Activated T-helper 1 cell treated with anti-CD3 and anti-CD28 coated beads, Interleukin-12 subunit alpha, Interleukin-12 subunit beta, Interleukin-2, Interleukin-4 antibody, amounts not matched to agents 30 ng/mL and 10 ng/mL and 1 ng/mL, durations not matched to agents 14 hours and 24 hours and 36 hours (primary cell): ENCODE measurements at regions not wholly inside any gene's neighbourhood (a gene's known extent, or its start where the extent isn't known, plus 50 kb on each side); places are given as distances from the start of the nearest gene placed in this dataset.
"Not testable (repeated sequence)": the region's sequence is repeated elsewhere in the genome, so short reads cannot be mapped to it uniquely, and the experiment has no call there.

Source experiments
- DNase-seq: peaks from one replicate; pipeline ENCODE4 v3.0.0; 2021; ENCODE audit warnings: low spot score
- H3K27ac Mint-ChIP-seq: one replicate; pipeline ENCODE4 v1.8.0; 2021; ENCODE audit warnings: mild to moderate bottlenecking, mixed read lengths
- H3K27me3 Mint-ChIP-seq: one replicate; pipeline ENCODE4 v1.8.0; 2022; ENCODE audit warnings: mild to moderate bottlenecking, moderate library complexity, mixed read lengths; ENCODE audit not compliant: insufficient read depth
- H3K36me3 Mint-ChIP-seq: one replicate; pipeline ENCODE4 v1.8.0; 2021; ENCODE audit warnings: low read depth, mixed read lengths
- H3K4me1 Mint-ChIP-seq: one replicate; pipeline ENCODE4 v1.8.0; 2021; ENCODE audit warnings: low read depth, mixed read lengths
- H3K4me3 Mint-ChIP-seq: one replicate; pipeline ENCODE4 v1.8.0; 2021; ENCODE audit warnings: mild to moderate bottlenecking, moderate library complexity, mixed read lengths
- H3K9me3 Mint-ChIP-seq: one replicate; pipeline ENCODE4 v1.8.0; 2021; ENCODE audit warnings: mixed read lengths
- intact Hi-C: fragments of 100-400 bp; cut with micrococcal nuclease; formaldehyde crosslinking; loops from one replicate; pipeline ENCODE4 v1.15.1; 2024

DNA sequence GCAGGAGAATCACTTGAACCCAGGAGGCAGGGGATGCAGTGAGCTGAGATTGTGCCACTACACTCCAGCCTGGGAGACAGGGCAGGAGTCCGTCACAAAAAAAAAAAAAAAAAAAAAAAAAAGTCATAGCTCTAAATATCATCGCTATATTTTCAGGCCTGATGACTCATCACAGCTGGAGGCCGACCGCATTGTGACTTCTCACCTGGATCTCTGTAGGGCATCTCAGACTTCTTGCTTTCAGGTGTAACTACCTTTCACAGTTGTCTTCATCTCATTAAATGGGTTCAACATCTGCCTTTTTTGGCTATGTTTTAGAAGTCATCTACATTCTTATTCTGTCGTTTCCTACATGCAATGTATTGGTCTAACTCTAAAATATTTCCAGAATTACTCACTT, 353.1 kb upstream of the MON1B start:
- Mint-ChIP-seq H3K27me3 (no peaks in the 10 kb centered on the region), H3K4me3 (no peak overlapping the region), H3K36me3 (no peaks in the 10 kb centered on the region), H3K4me1 (no peaks in the 10 kb centered on the region), H3K27ac (no peak overlapping the region), H3K9me3 (peaks cover 5% of the 10 kb centered on the region)
- DNase-seq, result no peak
- intact Hi-C loops, result no loop called here

DNA sequence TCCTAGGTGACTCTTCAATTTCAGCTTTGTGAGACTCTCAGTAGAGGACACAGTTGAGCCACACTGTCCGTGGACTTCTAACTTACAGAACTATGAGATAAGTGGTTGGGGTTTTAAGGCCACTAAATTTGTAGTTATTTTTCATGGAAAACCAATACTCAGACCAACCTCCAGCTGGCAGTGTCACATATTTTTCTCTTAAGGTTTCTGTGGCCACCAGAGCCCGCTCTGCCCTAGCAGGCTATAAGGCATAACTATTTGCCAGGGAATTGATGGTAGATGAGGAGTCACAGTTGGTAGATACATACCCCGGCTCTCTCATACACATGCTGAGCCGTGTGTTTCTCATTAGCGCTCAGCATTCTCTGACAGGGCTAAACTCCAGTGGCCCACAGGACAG, 336.8 kb upstream of the MON1B start:
- no peaks in the 10 kb centered on the region for H3K4me1 Mint-ChIP-seq
- intact Hi-C loops, result no loop called here
- no peaks in the 10 kb centered on the region for H3K36me3 Mint-ChIP-seq
- H3K27me3 Mint-ChIP-seq, result no peaks in the 10 kb centered on the region
- H3K4me3 Mint-ChIP-seq, result no peak overlapping the region
- H3K27ac Mint-ChIP-seq, result no peak overlapping the region
- peaks cover 5% of the 10 kb centered on the region for H3K9me3 Mint-ChIP-seq
- DNase-seq, result no peak

DNA sequence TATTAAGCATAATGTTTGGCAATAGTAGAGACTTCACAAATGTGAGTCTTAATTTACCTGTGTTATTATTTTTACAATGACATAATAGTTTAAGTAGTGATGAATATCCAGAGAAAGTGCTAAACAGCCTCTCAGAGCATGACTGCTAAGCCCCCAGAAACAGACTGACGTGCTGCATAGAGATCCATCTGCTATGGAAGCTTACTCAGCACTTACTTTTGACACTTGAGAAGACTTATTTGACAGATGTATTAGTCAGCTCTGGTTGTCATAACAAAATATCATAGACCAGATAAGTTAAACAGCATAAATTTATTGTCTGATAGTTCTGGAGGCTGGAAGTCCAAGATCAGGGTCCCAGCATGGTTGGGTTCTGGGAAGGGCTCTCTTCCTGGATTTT, 334.9 kb upstream of the MON1B start:
- Mint-ChIP-seq H3K9me3 (no peaks in the 10 kb centered on the region), H3K27ac (no peak overlapping the region), H3K4me3 (no peak overlapping the region), H3K4me1 (no peaks in the 10 kb centered on the region), H3K27me3 (no peaks in the 10 kb centered on the region), H3K36me3 (no peaks in the 10 kb centered on the region)
- DNase-seq, result no peak
- intact Hi-C loops, result no loop called here

DNA sequence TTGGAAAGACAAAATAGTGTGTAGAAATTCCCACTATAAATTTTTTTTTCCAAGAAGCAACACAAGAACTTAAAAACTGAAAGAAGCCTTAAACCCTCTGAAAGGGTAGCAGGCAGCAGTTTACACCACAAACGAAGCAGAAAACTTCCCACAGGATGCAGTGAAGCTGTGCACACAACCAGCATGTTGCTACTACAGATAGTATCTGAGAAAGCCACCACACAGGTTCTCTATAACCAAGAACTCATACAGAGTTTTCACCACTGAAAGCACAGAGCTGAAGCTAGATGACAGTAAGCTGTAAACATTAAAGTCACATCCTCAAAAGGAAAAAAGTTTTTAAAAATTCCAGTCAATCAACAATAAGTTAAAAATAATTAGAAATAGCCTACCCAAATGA, 333.6 kb upstream of the MON1B start:
- intact Hi-C loops, result no loop called here
- Mint-ChIP-seq H3K27ac (no peak overlapping the region), H3K9me3 (no peaks in the 10 kb centered on the region), H3K27me3 (no peaks in the 10 kb centered on the region), H3K4me1 (no peaks in the 10 kb centered on the region), H3K4me3 (no peak overlapping the region), H3K36me3 (no peaks in the 10 kb centered on the region)
- no peak for DNase-seq

DNA sequence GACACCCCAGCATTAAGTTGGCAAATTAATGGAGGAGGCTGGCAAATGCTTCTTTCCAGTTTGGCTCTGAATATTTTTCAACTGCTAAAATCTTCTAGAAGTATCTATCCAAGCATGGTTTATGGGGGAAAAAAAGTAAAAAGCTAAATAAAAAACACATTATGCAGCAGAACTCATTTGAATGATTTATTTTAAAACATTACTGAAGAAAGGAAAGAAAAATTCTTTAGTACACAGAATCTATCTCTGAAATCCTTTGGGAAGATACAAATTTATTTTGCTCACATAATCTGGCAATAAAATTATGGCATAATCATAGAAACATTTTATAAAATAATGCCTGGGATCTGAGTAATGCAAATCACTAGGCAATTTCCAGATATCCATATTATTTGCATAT, 328.1 kb upstream of the MON1B start:
- no peak for DNase-seq
- H3K4me3 Mint-ChIP-seq, result no peak overlapping the region
- H3K9me3 Mint-ChIP-seq, result no peaks in the 10 kb centered on the region
- no peak overlapping the region for H3K27ac Mint-ChIP-seq
- no peaks in the 10 kb centered on the region for H3K36me3 Mint-ChIP-seq
- intact Hi-C loops, result no loop called here
- no peaks in the 10 kb centered on the region for H3K27me3 Mint-ChIP-seq
- H3K4me1 Mint-ChIP-seq, result no peaks in the 10 kb centered on the region

DNA sequence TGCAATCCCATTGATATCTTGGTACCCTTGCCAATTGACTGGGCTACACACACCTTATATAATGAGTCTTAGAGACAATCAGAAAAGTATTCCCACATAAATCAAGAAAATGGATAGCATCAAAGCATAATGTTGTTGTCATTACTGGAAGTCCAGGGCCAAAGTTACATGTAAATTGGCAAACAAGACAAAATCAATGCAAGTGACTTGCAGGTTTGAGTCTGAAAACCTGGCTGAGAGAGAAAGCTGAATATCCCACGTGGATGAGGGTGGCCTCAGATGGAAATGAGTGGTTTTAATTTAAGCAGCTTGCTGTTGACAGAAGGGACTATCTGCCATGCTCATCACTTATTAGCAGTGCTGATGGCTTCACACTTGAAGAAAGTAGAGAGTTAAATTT, 324.0 kb upstream of the MON1B start:
- Mint-ChIP-seq H3K36me3 (no peaks in the 10 kb centered on the region), H3K27me3 (no peaks in the 10 kb centered on the region), H3K27ac (no peak overlapping the region), H3K4me3 (no peak overlapping the region), H3K4me1 (no peaks in the 10 kb centered on the region), H3K9me3 (no peaks in the 10 kb centered on the region)
- DNase-seq, result no peak
- intact Hi-C loops, result no loop called here

DNA sequence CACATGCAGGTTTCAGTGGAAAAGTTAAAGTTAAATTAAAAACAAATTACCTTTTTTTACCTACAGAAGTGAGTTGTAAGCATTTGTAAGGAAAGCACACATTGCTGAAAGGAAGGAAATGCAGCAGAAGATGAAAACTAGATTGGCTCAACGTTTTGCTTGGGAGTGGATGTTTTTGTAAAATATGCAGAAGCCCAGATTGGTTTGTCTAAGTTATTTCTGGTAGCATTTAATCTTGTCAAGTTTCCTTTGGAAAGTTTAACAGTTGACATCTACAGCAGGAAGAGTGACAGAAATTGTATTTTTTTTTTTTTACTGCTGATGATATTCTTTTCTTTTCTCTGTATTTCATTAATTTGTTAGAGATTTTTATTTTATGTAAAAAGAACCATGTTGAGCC, 315.1 kb upstream of the MON1B start:
- DNase-seq, result no peak
- Mint-ChIP-seq H3K9me3 (no peaks in the 10 kb centered on the region), H3K27ac (no peak overlapping the region), H3K27me3 (no peaks in the 10 kb centered on the region), H3K4me3 (no peak overlapping the region), H3K36me3 (no peaks in the 10 kb centered on the region), H3K4me1 (no peaks in the 10 kb centered on the region)
- intact Hi-C loops, result no loop called here

DNA sequence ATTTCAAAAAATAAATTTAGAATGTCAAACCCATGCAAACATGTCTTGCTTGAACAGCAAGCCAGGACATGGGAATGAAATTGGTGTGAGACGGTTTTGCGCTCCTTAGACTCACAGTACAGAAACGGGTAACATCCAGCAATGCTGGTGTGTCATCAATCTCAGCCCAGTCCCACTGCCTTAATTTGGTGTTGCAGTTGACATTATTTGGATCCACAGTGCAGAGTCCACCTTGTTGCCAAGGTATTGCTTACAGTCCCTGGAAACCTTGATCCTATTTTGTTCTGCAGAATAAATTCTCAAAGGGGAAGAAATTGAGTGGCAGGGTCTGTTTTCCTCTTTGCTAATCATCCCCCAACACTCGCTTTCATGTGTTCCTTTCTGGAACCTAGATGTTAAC, 311.6 kb upstream of the MON1B start:
- DNase-seq, result no peak
- Mint-ChIP-seq H3K4me1 (no peaks in the 10 kb centered on the region), H3K36me3 (no peaks in the 10 kb centered on the region), H3K4me3 (no peak overlapping the region), H3K9me3 (no peaks in the 10 kb centered on the region), H3K27ac (no peak overlapping the region), H3K27me3 (no peaks in the 10 kb centered on the region)
- intact Hi-C loops, result no loop called here

DNA sequence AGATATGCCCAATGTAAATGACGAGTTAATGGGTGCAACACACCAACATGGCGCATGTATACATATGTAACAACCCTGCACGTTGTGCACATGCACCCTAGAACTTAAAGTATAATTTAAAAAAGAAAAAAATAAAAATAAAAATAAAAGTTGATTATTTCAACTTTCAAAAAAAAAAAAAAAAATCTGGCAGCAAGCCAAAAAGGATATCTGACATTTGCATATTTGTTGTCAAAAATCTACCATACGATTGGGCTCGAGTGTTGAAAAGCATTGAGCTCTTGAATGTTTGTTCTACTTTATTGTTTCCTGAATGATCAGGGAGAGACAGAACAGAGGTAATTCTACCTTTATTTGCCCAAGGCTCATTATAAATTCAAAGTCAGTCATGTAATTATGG, 310.5 kb upstream of the MON1B start:
- H3K27me3 Mint-ChIP-seq, H3K27ac Mint-ChIP-seq, DNase-seq, H3K36me3 Mint-ChIP-seq, H3K4me3 Mint-ChIP-seq, H3K4me1 Mint-ChIP-seq, H3K9me3 Mint-ChIP-seq, intact Hi-C loops: not testable (repeated sequence)

DNA sequence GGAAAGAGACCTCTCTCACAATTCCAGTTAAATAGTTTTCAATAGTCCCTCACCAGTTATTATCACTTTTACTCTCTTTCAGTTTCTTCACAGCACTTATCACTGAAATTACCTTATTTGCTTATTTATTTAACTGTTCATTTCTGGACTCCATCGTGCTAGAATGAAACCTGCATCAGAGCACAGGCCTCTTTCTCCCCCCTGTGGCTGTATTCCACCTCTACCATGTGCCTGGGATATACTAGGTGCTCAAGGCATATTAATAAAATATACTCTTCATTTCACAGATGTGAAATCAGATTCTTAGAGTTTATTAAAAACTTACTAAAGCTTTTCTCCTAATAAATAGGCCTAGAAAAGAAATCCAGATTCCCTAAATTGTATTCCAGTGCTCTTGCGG, 308.9 kb upstream of the MON1B start:
- no peak overlapping the region for H3K27ac Mint-ChIP-seq
- intact Hi-C loops, result no loop called here
- DNase-seq, result no peak
- H3K27me3 Mint-ChIP-seq, result no peaks in the 10 kb centered on the region
- H3K9me3 Mint-ChIP-seq, result no peaks in the 10 kb centered on the region
- no peak overlapping the region for H3K4me3 Mint-ChIP-seq
- H3K36me3 Mint-ChIP-seq, result no peaks in the 10 kb centered on the region
- no peaks in the 10 kb centered on the region for H3K4me1 Mint-ChIP-seq

DNA sequence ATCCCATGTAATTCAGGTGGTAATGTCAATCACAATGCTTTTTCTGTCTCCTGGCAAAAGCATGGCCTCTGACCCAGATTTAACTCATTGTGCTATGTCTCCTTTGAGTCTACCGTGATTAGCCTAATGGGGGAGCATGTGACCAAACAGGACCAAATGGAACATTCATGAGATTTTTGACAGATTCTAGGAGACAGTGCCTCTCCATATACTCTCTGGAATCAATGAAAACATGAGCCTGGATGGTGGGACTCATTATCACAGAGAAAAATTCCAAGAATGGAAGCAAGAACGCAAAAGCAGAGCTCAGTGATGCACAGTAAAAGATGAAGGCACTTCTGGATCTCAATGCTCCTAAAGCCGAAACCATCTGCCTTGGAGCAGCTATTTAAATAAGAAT, 307.9 kb upstream of the MON1B start:
- Mint-ChIP-seq H3K36me3 (no peaks in the 10 kb centered on the region), H3K9me3 (no peaks in the 10 kb centered on the region), H3K4me3 (no peak overlapping the region), H3K27ac (no peak overlapping the region), H3K27me3 (no peaks in the 10 kb centered on the region), H3K4me1 (no peaks in the 10 kb centered on the region)
- intact Hi-C loops, result no loop called here
- no peak for DNase-seq

DNA sequence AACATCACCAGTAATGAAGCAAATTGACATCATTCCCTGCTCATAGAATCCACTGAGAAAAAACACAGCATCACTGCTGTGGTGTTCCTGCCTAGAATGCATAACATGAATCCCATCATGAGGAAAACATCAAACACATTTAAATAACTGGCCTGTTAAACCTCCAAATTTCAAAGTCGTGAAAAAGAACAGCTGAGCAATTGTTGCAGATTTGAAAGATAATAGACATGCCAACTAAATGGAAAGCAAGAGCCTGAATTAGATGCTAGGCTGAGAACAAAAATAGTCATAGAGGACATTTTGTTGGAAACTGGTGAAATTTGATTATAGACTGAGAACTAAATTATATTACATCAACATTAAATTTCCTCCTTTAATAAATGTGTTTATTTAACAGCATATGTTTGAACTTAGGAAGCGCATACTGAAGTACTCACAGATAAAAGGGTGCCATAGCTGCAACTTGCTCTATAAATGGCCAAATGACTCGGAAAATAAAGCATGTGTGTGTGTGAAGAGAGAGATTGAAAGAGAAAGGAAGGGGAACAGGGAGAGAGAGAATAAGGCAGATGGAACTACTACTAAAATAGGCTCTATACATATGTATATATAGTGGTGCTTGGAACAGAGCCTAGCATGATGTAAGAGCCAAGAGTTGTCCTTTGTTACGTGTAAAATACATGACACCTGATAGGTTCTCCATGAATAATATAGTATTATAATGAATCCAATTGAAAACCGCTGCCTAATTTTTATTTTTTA, 305.0 kb upstream of the MON1B start:
- Mint-ChIP-seq H3K4me3 (no peak overlapping the region), H3K27ac (no peak overlapping the region), H3K36me3 (no peaks in the 10 kb centered on the region), H3K4me1 (no peaks in the 10 kb centered on the region), H3K9me3 (no peaks in the 10 kb centered on the region), H3K27me3 (no peaks in the 10 kb centered on the region)
- intact Hi-C loops, result no loop called here
- DNase-seq, result no peak

DNA sequence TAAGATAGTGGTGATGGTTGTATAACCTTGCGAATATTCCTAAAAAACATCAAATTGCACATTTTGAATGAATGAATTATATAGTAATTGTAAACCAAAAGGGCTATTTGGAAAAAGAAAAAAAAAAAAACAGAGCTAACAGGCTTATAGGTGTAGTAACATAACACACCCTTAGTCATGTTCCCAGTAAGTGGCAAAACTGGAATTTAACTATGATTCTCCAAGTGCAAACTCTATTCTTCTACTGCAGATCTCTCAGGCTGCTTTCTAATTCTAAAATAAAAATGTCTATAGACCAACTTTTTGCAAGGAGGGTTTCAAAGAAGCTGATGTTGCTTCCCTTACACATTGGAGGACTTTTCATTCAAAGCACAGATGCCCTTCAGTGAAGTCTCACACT, 293.2 kb upstream of the MON1B start:
- no peak for DNase-seq
- Mint-ChIP-seq H3K27me3 (no peaks in the 10 kb centered on the region), H3K4me3 (no peak overlapping the region), H3K36me3 (no peaks in the 10 kb centered on the region), H3K4me1 (no peaks in the 10 kb centered on the region), H3K9me3 (no peaks in the 10 kb centered on the region), H3K27ac (no peak overlapping the region)
- intact Hi-C loops, result no loop called here

DNA sequence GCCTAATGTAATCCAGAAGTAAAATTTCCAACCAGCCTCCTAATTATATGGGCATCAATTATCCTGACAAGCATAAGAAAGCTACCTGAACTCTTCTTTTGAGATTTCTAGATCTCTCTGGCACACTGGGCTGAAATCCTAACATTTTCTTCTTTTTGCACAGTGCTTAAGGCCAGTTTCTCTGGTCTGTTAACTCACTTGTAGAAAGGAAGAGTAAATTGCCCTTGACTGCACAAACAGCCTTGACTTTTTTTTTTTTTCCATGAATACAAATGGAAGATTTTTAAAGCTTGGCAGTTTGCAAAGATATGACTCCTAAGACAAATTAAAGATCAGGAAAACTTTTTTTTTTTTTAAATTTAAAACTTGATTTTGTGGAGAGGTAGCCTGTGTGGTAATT, 291.2 kb upstream of the MON1B start:
- Mint-ChIP-seq H3K27ac (no peak overlapping the region), H3K9me3 (no peaks in the 10 kb centered on the region), H3K4me3 (no peak overlapping the region), H3K36me3 (no peaks in the 10 kb centered on the region), H3K4me1 (no peaks in the 10 kb centered on the region), H3K27me3 (no peaks in the 10 kb centered on the region)
- no peak for DNase-seq
- intact Hi-C loops, result no loop called here
